GM21737 (cell line): ENCODE measurements at regions not wholly inside any gene's neighbourhood (a gene's known extent, or its start where the extent isn't known, plus 50 kb on each side); places are given as distances from the start of the nearest gene placed in this dataset.

Experiments used
- ATAC-seq: cut with Tn5 transposase; IDR thresholded peaks from one replicate; pipeline ENCODE4 v1.9.1; 2021; ENCODE audit warnings: mild to moderate bottlenecking, moderate library complexity; ENCODE audit not compliant: unreplicated experiment

DNA sequence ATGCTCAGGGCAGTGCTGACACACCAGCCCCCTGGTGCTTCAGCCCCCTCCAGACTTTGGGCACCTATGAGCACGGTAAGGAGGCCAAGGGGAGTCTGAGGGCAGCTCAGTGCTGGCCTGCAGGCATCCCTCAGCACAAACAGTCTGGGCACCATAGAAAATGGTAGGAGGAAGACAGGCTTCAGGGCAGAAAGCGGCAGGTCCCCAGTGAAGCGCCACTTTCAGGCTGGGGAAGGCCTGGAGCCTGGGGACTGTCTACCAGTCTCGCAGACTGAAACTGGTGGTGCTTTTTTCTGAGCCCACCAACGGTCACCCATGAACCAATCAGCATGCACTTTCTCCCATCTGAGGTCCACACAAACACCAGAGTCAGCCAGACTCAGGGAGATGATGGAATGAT lies 1074.7 kb downstream of the PCDH18 start:
- ATAC-seq: no peak

GRCh38 chr4:136457004-136457403 lies 1075.3 kb downstream of the PCDH18 start:
- ATAC-seq: no peak

DNA sequence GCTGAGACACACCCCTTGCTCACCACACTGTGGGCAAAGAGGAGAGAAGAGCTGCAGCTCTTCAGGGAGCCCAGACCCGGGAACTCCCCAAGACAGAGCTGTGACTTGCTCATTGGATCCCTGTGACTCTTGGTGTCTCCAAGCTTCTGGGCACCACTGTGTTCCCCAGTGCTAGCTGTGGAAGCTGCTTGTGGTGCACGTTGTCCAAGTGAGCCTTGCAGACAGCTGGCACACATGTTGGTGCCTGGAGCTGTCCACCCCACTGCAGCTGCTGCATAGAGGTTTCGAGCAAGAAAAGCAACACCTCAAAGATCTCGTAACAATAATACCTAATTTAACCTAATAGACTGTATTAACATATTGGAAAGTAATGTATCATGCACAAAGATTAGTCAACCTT lies 1089.3 kb downstream of the PCDH18 start:
- ATAC-seq: no peak

DNA sequence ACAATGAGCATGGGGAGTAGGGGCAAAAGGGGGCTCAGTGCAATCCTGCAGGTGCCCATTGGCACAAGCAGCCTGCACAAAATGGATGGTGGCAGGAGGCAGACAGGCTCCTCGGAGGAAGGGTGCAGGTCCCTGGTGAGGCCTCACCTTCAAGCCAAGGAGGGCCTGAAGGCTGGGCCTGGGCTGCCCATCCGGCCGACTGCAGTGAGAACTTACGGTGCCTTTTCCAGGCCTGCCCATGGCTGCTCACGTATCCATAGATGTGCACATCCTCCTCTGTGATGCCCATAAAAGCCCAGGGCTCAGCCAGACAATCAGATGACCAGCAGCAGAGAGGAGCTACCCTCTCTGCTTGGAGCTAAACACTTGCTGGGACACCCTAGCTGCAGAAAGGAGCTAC lies 1089.8 kb downstream of the PCDH18 start:
- ATAC-seq: no peak

- no peak for ATAC-seq
Measured at GRCh38 chr4:136441629-136442282, 1090.5 kb downstream of the PCDH18 start.

DNA sequence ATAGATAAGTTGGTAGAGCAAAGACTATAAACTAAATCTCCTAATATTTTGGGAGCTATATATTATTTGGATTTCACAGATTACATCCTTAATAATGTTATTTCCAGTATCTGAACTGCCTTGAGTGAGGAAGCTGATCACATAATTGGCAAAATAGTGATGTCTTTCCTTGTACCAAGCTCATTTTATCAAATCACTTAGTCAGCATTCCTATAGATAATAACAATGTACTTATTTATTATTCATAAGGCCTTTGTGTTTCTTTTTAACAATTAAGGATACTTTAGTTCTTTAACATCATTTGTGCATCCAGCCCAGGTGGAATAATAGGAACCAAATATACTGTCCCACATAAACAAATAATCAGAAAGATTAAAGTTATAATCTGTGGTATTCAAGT lies 1093.6 kb downstream of the PCDH18 start:
- no peak for ATAC-seq

DNA sequence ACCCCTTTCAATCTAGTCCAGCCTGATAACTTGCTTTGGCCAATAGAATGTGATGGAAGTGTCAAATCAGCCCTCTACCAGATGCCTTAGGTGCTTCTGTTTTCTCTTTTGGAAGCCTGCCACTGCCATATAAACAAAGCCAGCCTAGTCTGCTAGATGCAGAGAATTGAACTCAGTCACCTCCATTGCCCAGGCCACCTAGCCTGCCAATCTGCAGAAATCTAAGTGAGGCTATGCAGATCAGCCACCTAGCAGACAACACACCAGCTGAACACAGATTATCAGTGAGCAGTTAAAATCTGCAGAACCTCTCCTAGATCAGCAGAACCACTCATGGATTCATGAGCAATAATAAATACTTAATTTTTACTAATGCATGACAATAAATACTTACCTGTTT lies 1108.2 kb downstream of the PCDH18 start:
- ATAC-seq: no peak

GRCh38 chr4:136414981-136415380 lies 1117.3 kb downstream of the PCDH18 start:
- no peak for ATAC-seq

DNA sequence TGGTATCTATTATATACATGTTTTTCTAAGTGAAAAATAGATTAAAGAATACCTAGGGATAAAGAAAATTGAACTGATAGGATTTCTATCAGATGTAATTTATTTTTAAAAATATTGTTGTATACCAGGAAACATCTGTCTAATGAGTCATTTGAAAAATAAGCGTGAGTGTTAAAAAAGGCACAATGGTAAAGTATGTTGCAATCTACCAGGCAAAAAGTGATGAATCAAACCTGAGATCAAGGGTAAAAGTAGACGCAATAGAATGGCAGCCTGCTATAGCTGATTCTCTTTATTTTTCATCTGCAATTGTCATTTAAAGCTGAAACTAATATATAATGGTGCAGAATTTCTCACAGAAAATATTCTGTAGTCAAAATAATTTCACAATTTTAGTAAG lies 1119.6 kb downstream of the PCDH18 start:
- no peak for ATAC-seq

GRCh38 chr4:136400829-136401228 lies 1131.5 kb downstream of the PCDH18 start:
- no peak for ATAC-seq

DNA sequence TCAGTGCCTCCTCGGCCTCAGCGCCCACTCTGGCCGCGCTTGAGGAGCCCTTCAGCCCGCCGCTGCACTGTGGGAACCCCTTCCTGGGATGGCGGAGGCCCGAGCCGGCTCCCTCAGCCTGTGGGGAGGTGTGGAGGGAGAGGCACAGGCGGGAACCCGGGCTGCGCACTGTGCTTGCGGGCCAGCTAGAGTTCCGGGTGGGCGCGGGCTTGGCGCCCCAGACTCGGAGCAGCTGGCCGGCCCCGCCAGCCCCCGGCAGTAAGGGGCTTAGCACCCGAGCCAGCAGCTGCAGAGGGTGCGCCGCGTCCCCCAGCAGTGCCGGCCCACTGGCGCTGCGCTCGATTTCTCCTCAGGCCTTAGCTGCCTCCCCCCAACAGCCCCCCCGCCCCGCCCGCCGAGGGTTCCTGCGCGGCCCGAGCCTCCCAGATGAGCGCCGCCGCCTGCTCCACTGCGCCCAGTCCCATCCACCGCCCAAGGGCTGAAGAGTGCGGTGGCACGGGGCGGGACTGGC lies 1137.0 kb downstream of the PCDH18 start:
- ATAC-seq: no peak

DNA sequence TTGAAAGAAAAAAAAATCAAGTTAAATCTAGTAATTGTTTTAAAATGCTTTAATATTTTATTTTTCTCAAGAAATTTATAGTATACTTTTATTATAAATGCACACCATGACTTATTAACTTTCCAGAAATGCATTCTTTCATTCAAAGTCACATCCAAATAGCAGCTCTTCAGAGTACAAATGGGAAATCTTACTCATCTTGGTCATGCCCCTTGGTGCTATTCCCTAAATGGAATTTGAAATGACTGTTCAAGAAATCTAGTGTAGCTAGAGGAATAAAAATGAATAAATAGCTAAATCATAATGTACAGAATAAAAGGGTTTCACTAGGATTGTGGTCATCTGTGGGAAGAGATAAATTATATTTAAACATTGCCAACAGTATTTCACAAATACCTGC lies 1139.7 kb downstream of the PCDH18 start:
- no peak for ATAC-seq

GRCh38 chr4:136390824-136391223 lies 1141.5 kb downstream of the PCDH18 start:
- ATAC-seq: no peak

GRCh38 chr4:136383082-136383481 lies 1149.2 kb downstream of the PCDH18 start:
- ATAC-seq: no peak

DNA sequence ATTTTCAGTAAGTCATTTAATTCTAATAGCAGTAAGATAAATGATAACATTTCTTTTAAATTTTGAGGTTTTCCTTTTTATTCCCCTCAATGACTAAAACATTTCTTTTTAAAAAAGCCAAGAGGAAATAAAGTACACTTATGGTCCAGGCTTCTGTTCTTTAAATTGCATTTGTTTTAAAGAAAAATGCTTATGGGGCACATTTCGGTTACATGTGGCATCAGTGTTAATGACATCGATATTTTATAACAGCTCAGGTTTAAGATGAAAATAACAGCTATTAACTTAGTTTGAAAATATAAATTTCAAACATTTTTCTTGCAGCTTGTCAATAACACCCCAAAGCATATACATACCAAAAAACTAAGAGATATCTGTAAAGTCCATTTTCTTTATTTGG lies 1161.1 kb downstream of the PCDH18 start:
- ATAC-seq: no peak

DNA sequence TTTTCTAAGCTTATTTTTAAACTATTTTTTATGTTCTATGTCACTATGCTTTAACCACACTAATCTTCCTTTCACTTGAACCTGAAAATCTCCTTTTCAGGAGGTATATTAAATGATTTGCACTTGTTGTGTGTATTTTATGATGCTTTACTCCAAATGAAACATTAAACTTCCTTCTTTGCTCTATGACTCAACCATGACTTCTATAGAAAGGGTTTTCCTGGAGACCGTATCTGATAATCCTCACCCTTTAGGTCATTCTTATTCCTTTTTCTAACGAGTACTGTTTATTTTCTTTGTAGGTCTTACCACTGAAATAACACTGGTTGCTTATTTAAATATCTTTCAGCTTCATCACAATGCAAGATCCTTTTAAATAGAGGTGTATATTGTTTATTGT lies 1163.2 kb downstream of the PCDH18 start:
- ATAC-seq: no peak

- ATAC-seq: no peak
Measured at GRCh38 chr4:136357556-136357955, 1174.7 kb downstream of the PCDH18 start.

DNA sequence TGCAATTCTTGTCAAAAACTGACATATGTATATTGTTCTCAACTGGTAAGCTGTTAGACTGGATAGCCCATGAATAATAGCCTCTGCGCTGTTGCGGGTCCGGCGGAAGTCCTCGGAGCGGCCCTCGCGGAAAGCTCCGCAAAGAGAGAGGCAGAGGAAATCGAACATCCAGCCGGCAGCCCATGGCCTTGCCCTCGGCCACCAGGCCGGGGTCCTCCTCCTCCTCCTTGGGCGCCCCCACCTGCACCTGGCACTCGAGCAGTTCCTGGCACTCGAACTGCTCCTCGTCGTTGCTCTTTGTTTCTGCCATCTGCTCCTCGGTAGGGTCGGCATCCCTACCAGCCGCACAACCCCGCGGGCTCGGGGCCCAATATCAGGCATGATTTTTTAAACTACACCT lies 1176.3 kb downstream of the PCDH18 start:
- ATAC-seq: no peak

DNA sequence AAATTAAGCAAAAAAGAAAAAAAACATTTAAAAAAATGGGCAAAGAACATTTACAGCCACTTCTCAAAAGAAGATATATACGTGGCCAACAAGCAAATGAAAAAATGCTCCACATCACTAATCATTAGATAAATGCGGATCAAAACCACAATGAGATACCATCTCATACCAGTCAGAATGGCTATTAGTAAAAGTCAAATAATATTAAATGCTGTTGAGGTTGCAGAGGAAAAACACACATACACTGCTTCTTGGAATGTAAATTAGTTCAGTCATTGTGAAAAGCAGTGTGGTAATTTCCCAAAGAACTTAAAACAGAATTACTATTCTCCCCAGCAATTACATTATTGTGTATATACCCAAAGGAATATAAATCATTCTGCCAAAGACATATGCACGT lies 1189.0 kb downstream of the PCDH18 start:
- ATAC-seq: no peak

DNA sequence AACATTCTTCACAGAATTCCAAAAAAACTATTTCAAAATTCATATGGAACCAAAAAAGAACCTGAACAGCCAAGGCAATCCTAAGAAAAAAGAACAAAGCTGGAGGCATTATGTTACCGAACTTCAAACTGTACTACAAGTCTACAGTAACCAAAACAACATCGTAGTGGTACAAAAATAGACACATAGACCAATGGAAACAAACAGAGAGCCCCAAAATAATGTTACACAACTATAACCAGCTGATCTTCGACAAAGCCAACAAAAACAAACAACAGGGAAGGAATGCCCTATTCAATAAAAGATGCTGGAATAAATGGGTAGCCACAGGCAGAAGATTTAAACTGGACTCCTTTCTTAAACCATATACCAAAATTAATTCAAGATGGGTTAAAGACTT lies 1189.6 kb downstream of the PCDH18 start:
- no peak for ATAC-seq

- ATAC-seq: no peak
Measured at GRCh38 chr4:136337216-136337615, 1195.1 kb downstream of the PCDH18 start.

GRCh38 chr4:136336479-136336878 lies 1195.8 kb downstream of the PCDH18 start:
- ATAC-seq: no peak

GRCh38 chr4:136329042-136329662 lies 1203.1 kb downstream of the PCDH18 start:
- no peak for ATAC-seq
